Fibroblast of pulmonary artery (primary cell): ENCODE measurements at regions not wholly inside any gene's neighbourhood (a gene's known extent, or its start where the extent isn't known, plus 50 kb on each side); places are given as distances from the start of the nearest gene placed in this dataset.

Experiments
- DNase-seq: peaks from one replicate; pipeline ENCODE4 v3.0.0-alpha.2; 2010; ENCODE audit warnings: low read depth
- H3K4me3 ChIP-seq: replicated peaks from 2 replicates; pipeline ENCODE4 v1.5.1; 2011; ENCODE audit warnings: low read depth, mild to moderate bottlenecking, control low read depth, low read length, moderate library complexity
- CTCF ChIP-seq: IDR thresholded peaks from 2 replicates; pipeline ENCODE4 v1.5.1; 2011; ENCODE audit warnings: mild to moderate bottlenecking, control low read depth, low read length, inconsistent platforms; ENCODE audit errors: missing control alignments

GRCh38 chr2:61700464-61700863, 153.4 kb downstream of the FAM161A start:
- no peak for TF ChIP-seq CTCF
- H3K4me3 ChIP-seq: no peak overlapping the region
- DNase-seq: no peak

DNA sequence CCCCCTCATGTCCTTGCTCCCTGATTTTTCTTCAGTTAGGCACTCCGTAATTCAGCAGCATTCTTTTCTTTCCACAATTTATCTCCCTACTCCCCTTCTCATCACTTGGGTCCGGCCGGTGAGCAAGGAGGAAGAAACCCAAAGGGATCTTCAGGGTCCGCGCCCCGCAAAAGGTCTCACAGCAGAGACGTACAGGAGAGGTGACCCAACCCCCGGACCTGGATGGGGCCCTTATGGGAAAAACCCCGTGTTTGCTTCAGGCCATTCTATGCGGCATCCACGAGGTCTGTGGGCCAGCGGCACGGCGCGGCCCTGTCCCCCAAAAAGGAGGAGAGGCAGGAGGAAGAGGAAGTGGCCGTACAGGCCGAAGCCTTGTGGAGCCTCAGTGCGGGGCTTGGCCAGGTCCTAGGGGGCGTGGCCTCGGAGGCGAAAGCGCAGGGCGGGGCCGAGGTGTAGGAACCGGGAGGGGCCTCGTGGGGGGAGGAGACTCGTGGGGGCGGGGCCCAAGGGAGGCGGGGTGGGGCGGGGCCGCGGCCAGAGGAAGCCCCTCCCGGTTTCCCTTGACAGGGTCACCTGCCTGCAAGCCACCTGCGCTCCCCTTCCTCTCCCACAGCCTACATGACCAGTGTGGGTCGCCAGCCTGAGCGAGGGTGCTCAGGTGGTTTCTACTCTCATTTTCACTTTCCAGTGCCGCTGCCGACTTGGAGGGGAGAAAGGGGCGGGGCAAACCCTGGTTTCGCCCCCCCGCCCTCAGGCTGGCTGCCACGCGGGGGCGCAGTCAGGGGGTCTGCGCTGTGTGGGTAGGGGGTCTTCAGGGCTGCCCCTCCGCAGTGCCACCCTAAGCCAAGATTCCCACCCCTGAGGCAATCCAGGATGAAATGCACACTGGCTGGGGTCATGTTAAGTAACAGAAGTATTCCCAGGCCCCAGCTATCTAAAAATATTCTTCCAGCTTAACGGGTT, 156.4 kb upstream of the XPO1 start:
- peak; percentile 42 for TF ChIP-seq CTCF

GRCh38 chr2:61693744-61694143, 155.6 kb upstream of the XPO1 start:
- DNase-seq: no peak
- no peak for TF ChIP-seq CTCF
- no peak overlapping the region for H3K4me3 ChIP-seq

More for the DNA sequence above, 156.4 kb upstream of the XPO1 start:
- peak overlapping the region; percentile 84 for H3K4me3 ChIP-seq
- peak; percentile 89 for DNase-seq

- DNase-seq: no peak
- H3K4me3 ChIP-seq: no peak overlapping the region
- no peak for TF ChIP-seq CTCF
Observed at GRCh38 chr2:61690078-61690596, 152.0 kb upstream of the XPO1 start.

- peak; percentile 36 for DNase-seq
- H3K4me3 ChIP-seq: no peak overlapping the region
- no peak for TF ChIP-seq CTCF
Observed at GRCh38 chr2:61689568-61689967, 151.4 kb upstream of the XPO1 start.

DNA sequence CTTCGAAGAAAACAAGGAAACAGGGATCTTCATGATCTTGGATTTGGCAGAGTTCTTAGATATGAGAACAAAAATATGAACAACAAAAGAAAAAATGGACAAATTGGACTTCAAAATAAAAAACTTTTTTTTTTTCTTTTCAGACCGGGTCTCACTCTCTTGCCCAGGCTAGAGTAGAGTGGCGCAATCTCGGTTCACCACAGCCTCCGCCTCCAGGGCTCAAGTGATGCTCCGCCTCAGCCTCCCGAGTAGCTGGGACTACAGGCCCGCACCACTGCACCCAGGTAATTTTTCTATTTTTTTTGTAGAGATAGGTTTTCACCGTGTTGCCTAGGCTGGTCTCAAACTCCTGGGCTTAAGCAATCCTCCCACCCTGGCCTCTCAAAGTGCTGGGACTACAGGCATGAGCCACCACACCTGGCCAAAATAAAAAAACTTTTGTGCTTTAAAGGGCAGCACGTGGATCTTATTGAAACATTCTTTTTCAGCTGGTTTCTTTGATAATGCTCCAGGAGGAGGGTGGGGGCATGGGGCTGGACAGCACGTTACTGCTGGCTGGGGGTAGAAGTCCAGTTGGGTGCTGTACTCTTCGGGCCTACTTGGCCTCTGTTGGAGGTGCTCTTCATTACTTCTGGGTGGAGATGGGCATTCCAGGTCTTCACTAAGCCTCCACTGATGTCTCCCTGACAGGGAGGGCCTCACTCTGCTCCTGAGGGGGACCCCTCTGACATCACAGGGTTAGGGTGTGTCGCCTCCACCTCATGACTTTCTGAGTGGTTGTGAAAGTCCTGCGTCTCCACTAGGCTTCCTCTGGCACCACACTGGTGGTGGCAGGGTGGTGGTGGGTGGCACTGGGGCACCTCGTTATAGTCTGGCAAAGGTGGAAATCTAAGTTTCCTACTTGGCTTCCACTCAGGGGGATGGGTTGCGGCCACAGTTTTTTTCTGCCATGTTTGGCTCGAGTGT, 150.5 kb upstream of the XPO1 start:
- TF ChIP-seq CTCF: no peak
- no peak for DNase-seq
- H3K4me3 ChIP-seq: no peak overlapping the region
